Tongue (tissue), 1 donor: ENCODE measurements at regions not wholly inside any gene's neighbourhood (a gene's known extent, or its start where the extent isn't known, plus 50 kb on each side); places are given as distances from the start of the nearest gene placed in this dataset.
A peak's percentile ranks its signal among the peaks of the same experiment; 100 is the strongest.
"Not testable (repeated sequence)": the region's sequence is repeated elsewhere in the genome, so short reads cannot be mapped to it uniquely, and the experiment has no call there.

ENCODE experiments used
- DNase-seq: peaks from one replicate; pipeline ENCODE4 v3.0.0-alpha.2; 2015

DNA sequence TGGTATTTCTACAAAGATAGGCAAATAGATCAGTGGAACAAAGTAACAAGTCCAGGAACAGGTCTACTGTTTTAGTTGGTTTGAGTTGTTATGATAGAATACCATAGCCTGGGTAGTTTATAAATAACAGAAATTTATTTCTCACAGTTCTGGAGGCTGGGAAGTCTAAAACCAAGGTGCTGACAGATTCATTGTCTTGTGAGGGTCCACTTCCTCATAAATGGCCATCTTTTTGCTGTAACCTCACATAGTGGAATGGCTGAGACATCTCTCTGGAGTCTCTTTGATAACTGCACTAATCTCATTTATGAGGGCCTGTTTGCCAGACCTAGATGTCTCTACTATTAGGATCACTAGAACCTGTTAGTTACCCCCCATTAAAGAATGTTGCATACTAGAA, 152.3 kb upstream of the MYRIP start:
- DNase-seq: no peak

DNA sequence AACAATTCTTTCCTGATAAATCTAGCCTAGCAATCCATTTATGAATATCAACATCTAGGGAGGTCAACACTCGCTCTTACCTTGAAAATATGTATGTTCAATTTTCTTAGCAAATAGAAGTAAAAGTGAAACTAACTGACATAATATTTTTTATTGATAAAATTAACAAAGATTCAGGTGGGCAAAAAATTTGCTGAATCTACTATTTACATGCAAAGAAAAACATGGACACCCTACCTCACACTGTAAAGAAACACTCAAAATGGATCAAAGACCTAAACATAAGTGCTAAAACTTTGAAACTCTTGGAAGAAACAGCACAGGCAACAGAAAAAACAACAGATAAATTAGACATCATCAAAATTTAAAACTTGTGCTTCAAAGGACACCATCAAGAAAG, 151.6 kb upstream of the MYRIP start:
- no peak for DNase-seq

- no peak for DNase-seq
Observed at GRCh38 chr3:39664931-39665330, 144.5 kb upstream of the MYRIP start.

GRCh38 chr3:39665441-39665840, 144.0 kb upstream of the MYRIP start:
- no peak for DNase-seq

DNA sequence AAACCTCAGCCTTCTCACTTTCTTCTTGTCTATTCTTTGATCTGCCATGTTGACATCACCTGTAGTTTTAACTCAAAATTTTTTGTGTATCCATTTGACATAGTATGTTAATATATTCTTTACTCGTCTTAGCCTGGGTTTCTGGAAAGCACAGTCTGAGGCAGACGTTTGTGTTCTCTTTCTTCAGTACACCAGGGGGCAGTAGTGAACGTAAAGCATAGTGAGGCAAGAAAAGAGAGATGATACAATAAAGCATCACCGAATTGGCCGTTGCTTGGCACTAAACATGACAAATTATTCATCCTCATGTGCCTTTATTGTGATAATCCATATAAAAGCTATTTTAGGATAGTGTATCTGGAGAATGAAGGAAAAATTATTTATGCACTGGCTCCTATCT, 141.0 kb upstream of the MYRIP start:
- peak; percentile 41 for DNase-seq

GRCh38 chr3:39671116-39671515, 138.3 kb upstream of the MYRIP start:
- no peak for DNase-seq

GRCh38 chr3:39671600-39671999, 137.8 kb upstream of the MYRIP start:
- DNase-seq: no peak

DNA sequence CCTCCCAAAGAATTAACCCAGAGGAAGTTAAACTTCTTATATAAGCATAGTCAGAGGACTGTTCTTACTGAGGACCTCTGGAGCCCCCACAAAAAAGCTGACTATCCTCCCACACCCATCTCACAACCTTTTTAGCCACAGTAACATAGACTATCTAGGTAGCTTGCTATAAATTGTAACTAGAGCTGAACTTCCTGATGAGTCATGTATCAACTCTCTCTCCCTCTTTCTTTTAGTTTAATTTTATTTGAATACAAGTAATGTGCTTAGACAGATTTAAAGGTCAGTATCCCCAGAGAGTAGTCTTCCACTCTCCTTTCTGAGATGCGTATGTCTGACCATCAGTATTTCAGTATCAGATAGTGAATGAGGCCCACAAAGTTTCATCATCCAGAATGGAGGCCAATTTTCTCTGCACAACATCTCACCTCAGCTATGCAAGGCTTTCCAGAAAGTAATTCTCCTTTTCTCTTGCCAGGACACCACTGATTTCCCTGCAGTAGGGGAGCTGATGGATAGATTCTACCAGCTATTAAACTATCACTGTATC, 104.0 kb upstream of the MYRIP start:
- no peak for DNase-seq

- peak; percentile 41 for DNase-seq
Observed at GRCh38 chr3:39707314-39707909, 102.0 kb upstream of the MYRIP start.

DNA sequence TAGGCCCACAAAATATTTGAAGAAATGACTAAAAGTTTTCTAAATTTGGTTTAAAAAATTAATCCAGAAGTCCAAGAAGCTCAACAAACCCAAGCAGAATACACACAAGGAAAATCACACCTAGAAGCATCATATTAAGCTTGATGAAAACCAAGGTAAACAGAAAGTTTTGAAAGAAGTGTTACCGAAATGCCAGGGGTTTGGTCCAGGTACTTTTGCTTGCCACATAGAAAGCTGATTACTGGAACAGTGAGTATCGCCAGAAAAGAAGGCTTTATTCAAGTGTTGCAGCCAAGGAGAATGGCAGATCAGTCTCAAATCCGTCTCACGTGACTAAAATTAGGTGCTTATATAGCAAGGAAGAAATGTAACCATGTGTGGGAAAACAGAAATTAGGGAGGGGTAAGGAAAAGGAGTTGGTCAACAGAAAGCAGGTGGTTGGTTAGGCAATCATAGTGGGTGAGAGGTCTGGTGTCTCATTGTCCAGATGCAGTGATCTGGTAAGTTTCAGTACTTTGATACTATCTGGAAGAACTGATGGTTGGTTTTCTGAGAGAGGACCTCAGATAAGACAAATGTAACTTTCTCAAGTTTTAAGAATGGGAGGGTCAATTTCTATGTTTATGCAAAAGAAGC, 96.9 kb upstream of the MYRIP start:
- no peak for DNase-seq

- not testable (repeated sequence) for DNase-seq
Observed at GRCh38 chr3:39713341-39713740, 96.1 kb upstream of the MYRIP start.

DNA sequence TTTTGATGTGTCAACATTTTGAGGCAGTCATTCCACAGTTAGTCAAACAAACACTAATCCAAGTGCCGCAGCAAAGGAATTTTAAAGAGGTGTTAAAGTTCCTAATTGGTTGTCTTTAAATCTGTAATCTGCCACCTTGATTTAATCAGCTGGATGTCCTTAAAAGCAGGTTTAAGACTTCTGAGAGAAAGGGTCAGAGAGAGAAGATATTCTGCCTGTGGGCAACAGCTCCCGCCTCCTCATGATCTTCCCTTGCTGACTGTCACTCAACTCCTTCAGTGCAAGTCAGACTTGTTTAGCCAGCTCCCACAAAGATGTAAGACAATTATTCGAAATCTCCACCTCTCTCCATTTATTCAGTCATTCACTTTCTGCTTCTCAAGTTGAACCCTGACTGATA, 92.6 kb upstream of the MYRIP start:
- peak; percentile 7 for DNase-seq

DNA sequence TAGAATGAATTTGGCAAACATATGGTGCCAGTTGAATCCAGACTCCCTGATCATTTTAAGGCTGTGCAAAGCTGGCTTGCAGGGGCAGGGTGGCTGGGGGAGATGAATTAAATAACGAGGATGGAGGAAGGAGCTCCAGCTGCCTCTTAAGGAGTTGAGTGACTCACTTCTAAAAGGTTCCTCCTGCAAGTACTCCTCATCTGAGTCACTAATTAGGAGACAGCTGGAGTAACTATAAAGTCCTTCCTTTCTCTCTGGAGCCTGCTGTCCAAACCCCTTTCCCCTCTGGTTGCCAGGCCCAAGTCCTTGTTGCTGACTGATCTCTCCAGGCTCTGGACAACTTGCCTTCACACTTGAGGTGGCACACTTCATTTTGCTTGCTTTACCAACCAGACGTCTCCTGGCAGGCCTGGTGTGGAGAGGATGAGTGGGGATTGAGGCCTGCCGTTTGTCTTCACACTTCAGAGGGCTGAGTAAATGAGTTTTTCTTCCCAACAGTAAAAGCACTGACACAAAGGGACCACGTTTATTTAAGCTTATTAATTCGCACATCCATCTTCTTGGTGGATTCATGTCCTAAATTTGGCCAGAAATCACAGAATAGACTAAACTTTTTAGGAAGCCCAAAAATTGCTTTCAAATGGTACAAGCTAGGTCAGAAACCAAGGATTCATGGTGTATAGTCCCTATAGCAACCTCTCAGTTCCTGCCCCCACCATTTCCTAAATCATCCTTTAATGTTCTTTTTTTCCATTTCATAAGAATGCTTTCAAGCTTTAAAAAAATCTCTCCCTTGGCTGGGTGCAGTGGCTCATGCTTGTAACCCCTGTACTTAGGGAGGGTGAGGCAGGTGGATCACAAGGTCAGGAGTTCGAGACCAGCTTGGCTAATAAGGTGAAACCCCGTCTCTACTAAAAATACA, 90.5 kb upstream of the MYRIP start:
- no peak for DNase-seq

DNA sequence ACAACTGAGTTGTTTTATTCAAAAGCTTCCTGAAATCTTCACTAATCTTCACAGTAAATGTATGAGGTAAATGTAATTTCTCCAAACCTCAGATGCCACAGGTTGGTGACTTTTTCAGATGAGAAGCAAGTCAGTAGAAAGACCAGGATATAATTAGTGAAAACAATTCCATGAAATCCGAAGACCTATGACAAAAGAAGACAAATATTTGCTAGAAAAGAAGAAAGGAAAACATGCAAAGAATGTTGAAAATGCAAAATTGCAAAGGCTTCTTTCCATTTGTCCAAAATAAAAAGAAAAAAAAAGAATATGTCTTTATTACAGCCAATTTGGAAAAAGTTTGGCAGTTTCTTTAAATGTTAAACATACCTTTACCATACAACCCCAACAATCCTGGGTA, 88.3 kb upstream of the MYRIP start:
- DNase-seq: no peak

DNA sequence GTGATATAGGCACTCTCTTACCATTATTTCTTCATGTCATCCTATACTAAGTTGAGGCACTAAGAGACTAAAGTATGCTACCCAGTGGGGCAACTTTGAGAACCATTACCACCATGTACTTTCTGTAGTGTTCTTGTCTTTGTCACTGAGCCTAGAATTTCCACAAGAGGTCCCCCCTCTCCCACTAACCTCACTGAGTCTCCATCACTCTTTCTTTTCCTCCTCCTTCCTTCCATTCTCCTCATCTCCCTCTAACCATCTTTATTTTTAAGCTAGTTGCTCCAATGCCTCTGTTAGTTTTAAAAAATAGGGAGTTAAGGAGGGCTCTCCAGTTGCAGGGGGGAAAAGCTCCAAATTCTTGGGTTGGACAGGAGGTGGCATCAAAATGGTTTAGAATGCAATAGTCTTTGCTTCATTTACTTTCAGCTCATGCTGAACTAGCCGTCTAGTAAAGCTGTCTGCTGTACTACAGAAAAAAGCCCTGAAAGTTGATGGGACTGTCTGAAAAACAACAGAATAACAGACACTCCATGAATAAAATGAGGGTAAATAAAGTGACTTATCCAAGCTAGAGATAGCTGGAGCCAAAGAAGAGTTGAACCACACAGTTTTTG, 85.1 kb upstream of the MYRIP start:
- DNase-seq: no peak

GRCh38 chr3:39725321-39725720, 84.1 kb upstream of the MYRIP start:
- DNase-seq: no peak

DNA sequence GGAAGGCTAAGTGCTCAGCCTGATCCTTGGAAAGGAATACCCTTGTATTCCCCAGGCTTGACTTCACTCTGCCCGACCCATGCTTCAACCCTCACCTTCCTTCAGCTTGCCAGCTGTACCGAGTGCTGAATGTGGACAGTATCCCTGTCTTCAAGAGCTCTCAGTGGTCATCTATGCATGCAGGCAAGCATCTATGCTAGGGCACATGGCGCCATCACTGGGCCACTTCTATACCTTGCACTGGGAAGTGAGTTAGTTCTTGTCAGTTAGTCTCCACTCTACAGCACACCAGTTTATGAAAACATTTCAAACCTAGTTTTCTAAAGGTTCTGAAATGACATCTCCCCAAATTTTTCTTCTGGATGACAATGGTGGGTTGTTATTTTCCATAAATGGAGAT, 82.0 kb upstream of the MYRIP start:
- no peak for DNase-seq

- DNase-seq: no peak
Observed at GRCh38 chr3:39733804-39734203, 75.6 kb upstream of the MYRIP start.

- not testable (repeated sequence) for DNase-seq
Observed at GRCh38 chr3:39739658-39740057, 69.8 kb upstream of the MYRIP start.

DNA sequence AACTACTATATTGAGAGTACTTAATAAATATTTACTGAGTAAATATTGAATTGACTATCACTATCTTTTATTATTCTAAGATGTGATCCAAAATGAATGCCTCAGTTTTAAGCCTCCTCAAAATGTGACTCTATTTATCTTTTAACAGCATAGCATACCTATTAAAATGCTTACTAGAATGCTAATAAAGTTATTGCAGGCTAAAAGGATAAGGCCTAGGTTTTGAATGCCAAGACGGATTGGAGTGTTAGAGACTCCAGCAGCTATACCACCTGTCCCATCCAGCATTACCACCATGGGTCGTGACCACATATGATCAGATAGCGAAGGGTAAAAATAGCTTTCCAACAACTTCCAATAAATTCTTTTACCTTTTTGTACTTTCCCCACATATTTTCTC, 64.7 kb upstream of the MYRIP start:
- no peak for DNase-seq

DNA sequence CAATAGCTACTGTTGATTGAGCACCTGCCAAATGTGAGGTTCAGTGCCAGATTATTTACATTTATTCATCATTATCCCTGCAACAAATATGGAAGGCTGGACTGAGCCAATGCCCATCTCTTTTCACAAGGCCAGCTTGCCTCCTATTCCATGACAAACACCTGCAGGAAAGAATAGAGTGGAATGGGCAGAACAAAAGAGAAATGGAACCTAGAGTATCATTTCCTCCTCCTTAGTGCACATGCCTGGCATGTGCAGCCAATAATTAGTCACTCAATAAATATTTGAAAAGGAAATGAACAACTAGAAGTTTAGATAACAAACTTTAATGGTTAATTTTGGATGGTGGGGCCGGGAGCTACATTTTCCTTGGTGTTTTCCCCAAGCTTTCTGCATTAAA, 61.4 kb upstream of the MYRIP start:
- DNase-seq: no peak

- no peak for DNase-seq
Observed at GRCh38 chr3:39748763-39749162, 60.6 kb upstream of the MYRIP start.

- DNase-seq: no peak
Observed at GRCh38 chr3:39750712-39751111, 58.7 kb upstream of the MYRIP start.
